MG63 (cell line): ENCODE measurements at regions not wholly inside any gene's neighbourhood (a gene's known extent, or its start where the extent isn't known, plus 50 kb on each side); places are given as distances from the start of the nearest gene placed in this dataset.
"Not testable (repeated sequence)": the region's sequence is repeated elsewhere in the genome, so short reads cannot be mapped to it uniquely, and the experiment has no call there.

Experiments used
- DNase-seq: peaks from one replicate; pipeline ENCODE4 v3.0.0-alpha.2; 2020
- H3K27me3 ChIP-seq: fragments of 250-450 bp; sonication (Bioruptor Pico); 2 replicates; pipeline ENCODE4 v1.5.1; 2020; ENCODE audit warnings: mild to moderate bottlenecking, moderate library complexity
- H3K36me3 ChIP-seq: fragments of 250-450 bp; sonication (Bioruptor Pico); 2 replicates; pipeline ENCODE4 v1.5.1; 2020; ENCODE audit warnings: mild to moderate bottlenecking, moderate library complexity
- H3K4me3 ChIP-seq: fragments of 250-450 bp; sonication (Bioruptor Pico); 2 replicates; pipeline ENCODE4 v1.5.1; 2020; ENCODE audit warnings: mild to moderate bottlenecking, moderate library complexity
- H3K9me3 ChIP-seq: fragments of 250-450 bp; sonication (Bioruptor Pico); 2 replicates; pipeline ENCODE4 v1.5.1; 2020; ENCODE audit warnings: mild to moderate bottlenecking, moderate library complexity

DNA sequence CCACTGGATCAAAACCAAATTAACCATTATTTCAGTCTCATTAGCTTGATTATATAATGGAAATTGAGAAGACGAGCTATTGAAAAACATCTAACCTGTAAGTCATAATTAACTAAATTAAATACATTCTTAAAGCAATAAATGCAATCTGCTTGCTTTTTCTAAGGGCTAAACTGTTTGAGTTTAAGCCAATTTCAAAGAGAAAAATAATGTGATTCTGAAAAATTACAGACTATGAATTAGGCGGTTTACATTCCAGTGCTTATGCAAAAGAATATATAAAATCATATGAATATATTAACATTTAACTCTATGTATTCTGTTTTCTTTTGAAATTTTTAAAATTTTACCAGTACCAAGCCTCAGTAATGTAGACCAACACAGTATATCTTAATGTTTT is 1349.4 kb downstream of the FSCB start:
- Histone ChIP-seq H3K4me3 (no peak overlapping the region), H3K27me3 (no peaks in the 10 kb centered on the region), H3K9me3 (no peaks in the 10 kb centered on the region), H3K36me3 (no peaks in the 10 kb centered on the region)
- DNase-seq = no peak

DNA sequence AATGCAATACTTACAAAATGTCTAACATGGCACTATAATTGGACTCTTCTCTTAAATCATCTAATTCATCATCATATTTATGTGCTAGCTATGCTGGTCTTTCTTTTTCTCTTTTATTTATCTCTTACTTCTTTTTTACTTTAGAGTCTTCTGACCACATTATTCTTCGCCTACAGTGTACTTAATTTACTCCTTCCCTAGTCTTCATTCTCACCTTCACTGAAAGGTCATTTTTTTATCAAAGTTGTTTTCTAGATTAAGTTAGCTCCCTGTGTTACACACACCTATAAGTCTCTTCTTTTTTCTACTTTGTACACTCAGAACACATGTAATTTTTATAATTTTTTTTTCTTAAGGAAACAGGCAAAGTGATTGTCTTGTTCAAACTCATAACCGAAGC is 1351.2 kb downstream of the FSCB start:
- H3K9me3 ChIP-seq = no peaks in the 10 kb centered on the region
- H3K36me3 ChIP-seq = no peaks in the 10 kb centered on the region
- no peaks in the 10 kb centered on the region for H3K27me3 ChIP-seq
- H3K4me3 ChIP-seq = no peak overlapping the region
- DNase-seq = no peak

GRCh38 chr14:43155258-43155657 is 1351.8 kb downstream of the FSCB start:
- Histone ChIP-seq H3K9me3 (no peaks in the 10 kb centered on the region), H3K36me3 (no peaks in the 10 kb centered on the region), H3K27me3 (no peaks in the 10 kb centered on the region), H3K4me3 (no peak overlapping the region)
- DNase-seq = no peak

GRCh38 chr14:43147485-43147884 is 1359.6 kb downstream of the FSCB start:
- Histone ChIP-seq H3K36me3 (no peaks in the 10 kb centered on the region), H3K4me3 (no peak overlapping the region), H3K27me3 (no peaks in the 10 kb centered on the region), H3K9me3 (no peaks in the 10 kb centered on the region)
- no peak for DNase-seq

GRCh38 chr14:43145361-43145760 is 1361.7 kb downstream of the FSCB start:
- Histone ChIP-seq H3K9me3 (no peaks in the 10 kb centered on the region), H3K36me3 (no peaks in the 10 kb centered on the region), H3K4me3 (no peak overlapping the region), H3K27me3 (no peaks in the 10 kb centered on the region)
- no peak for DNase-seq

DNA sequence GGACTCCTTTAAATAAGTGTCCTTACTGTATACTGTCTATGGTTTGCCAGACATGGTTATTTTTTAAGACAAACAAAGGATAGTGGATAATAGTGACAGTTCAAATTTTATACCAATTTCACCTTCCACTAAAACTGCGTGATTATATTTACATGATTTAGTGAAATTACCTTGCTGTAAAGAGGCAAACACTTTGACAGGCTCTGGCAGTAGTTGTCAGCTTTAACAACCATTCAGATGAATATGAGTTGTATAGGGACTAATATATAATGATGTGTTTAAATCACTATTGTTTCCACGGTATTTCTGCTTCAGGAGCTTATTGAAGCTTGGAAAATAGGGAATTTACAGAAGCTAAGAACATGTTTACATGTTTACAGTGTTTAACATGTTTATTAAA is 1364.0 kb downstream of the FSCB start:
- DNase-seq = no peak
- Histone ChIP-seq H3K27me3 (no peaks in the 10 kb centered on the region), H3K36me3 (no peaks in the 10 kb centered on the region), H3K9me3 (no peaks in the 10 kb centered on the region), H3K4me3 (no peak overlapping the region)

DNA sequence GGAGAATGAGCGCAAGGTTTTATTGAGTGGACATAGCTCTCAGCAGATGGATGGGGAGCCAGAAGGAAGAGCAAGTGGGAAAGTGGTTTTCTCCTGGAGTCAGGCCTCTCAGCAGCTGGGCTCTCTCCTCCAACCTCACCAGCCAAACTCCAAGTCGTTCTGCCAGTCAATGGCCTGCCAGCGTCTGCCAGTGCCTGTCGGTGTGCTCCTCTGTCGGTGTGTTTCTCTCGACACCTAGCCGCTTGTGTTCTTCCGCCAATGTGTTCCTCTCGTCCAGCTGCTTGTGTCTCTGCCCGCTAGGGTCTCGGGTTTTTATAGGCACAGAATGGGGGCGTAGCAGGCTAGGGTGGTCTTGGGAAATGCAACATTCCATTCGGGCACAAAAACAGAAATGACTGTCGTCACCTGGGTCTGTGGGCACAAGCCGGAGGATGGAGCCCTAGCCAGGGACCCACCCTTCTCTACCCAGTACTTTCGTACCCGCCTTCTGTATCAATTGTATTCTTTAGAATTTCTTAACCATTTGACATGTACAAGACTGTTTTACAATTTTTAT is 1365.4 kb downstream of the FSCB start:
- Histone ChIP-seq H3K4me3 (no peak overlapping the region), H3K36me3 (no peaks in the 10 kb centered on the region), H3K27me3 (no peaks in the 10 kb centered on the region), H3K9me3 (no peaks in the 10 kb centered on the region)
- no peak for DNase-seq

DNA sequence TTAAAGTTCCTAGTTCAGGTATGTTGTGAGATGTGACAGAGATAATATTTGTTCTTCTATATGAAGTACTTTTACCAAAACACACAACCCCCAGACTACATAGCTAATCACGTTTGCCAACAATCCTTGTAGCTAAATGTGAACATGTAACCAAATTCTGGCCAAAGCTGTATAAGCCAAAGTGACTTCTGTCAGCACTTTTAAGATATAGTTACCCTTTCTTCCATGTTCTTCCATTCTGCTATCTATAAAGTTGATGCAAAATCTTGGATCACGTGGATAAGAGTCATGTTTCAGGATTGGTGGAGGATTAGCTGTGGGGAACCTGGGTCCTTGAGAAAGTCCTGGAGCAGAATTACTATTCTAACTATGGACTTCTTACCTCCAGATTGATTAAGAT is 1366.6 kb downstream of the FSCB start:
- Histone ChIP-seq H3K27me3 (no peaks in the 10 kb centered on the region), H3K36me3 (no peaks in the 10 kb centered on the region), H3K9me3 (no peaks in the 10 kb centered on the region), H3K4me3 (no peak overlapping the region)
- no peak for DNase-seq

DNA sequence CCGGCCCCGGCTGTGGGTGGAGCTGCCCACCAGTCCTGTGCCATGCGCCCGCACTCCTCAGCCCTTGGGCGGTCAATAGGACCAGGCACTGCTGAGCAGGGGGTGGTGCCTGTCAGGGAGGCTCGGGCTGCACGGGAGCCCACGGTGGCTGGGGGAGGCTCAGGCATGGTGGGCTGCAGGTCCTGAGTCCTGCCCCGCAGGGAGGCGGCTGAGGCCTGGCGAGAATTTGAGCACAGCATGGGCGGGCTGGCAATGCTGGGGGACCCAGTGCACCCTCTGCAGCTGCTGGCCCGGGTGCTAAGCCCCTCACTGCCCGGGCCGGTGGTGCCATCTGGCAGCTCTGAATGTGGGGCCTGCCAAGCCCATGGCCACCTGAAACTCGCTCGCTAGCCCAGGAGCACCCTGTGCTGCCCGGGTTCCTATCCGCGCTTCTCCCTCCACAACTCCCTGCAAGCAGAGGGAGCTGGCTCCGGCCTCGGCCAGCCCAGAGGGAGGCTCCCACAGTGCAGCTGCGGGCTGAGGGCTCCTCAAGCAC is 1371.1 kb downstream of the FSCB start:
- H3K27me3 ChIP-seq = no peaks in the 10 kb centered on the region
- no peaks in the 10 kb centered on the region for H3K9me3 ChIP-seq
- no peak overlapping the region for H3K4me3 ChIP-seq
- H3K36me3 ChIP-seq = no peaks in the 10 kb centered on the region
- DNase-seq = no peak

- no peaks in the 10 kb centered on the region for H3K27me3 ChIP-seq
- H3K9me3 ChIP-seq = no peaks in the 10 kb centered on the region
- no peaks in the 10 kb centered on the region for H3K36me3 ChIP-seq
- no peak overlapping the region for H3K4me3 ChIP-seq
- no peak for DNase-seq
Observed at GRCh38 chr14:43132441-43132840, 1374.6 kb downstream of the FSCB start.

DNA sequence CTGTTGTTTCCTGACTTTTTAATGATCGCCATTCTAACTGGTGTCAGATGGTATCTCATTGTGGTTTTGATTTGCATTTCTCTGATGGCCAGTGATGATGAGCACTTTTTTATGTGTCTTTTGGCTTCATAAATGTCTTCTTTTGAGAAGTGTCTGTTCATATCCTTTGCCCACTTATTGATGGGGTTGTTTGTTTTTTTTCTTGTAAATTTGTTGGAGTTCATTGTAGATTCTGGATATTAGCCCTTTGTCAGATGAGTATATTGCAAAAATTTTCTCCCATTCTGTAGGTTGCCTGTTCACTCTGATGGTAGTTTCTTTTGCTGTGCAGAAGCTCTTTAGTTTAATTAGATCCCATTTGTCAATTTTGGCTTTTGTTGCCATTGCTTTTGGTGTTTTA is 1378.7 kb downstream of the FSCB start:
- H3K27me3 ChIP-seq, H3K36me3 ChIP-seq, H3K4me3 ChIP-seq, DNase-seq, H3K9me3 ChIP-seq: not testable (repeated sequence)

DNA sequence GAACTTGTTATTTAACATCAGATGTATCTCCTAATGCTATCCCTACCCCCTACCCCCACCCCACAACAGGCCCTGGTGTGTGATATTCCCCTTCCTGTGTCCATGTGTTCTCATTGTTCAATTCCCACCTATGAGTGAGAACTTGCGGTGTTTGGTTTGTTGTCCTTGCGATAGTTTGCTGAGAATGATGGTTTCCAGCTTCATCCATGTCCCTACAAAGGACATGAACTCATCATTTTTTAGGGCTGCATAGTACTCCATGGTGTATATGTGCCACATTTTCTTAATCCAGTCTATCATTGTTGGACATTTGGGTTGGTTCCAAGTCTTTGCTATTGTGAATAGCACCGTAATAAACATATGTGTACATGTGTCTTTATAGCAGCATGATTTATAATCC is 1379.2 kb downstream of the FSCB start:
- H3K27me3 ChIP-seq = not testable (repeated sequence)

DNA sequence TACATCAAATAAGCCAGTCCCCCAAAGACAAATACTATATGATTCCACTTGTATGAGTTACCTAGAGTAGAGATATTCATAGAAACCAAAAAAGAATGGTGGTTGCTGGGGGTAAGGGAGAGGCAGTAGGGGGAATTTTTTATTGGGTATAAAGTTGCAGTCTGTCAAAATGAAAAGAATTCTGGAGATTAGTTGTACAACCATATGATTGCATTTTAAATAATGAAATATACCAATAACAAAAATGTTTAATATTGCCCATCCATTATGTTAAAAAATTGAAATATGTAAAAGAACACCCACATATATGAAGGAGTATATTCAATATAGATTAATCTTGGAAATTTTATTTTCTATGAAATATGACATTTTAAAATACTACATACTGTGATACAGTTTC is 1383.5 kb downstream of the FSCB start:
- Histone ChIP-seq H3K4me3 (no peak overlapping the region), H3K36me3 (no peaks in the 10 kb centered on the region), H3K27me3 (no peaks in the 10 kb centered on the region), H3K9me3 (no peaks in the 10 kb centered on the region)
- DNase-seq = no peak

More for the DNA sequence above, 1379.2 kb downstream of the FSCB start:
- DNase-seq, H3K4me3 ChIP-seq, H3K9me3 ChIP-seq, H3K36me3 ChIP-seq: not testable (repeated sequence)

DNA sequence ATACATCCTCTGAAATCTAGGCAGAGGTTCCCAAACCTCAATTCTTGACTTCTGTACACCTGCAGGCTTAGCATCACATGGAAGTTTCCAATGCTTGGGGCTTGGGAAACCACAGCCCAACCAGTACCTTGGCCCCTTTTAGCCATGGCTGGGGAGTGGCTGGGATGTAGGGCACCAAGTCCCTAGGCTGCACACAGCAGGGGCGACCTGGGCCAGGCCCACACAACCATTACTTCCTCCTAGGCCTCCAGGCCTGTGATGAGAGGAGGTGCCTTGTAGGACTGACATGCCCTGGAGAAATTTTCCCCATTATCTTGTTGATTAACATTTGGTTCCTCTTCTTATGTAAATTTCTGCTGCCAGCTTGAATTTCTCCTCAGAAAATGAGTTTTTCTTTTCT is 1387.4 kb downstream of the FSCB start:
- Histone ChIP-seq H3K27me3 (no peaks in the 10 kb centered on the region), H3K9me3 (no peaks in the 10 kb centered on the region), H3K4me3 (no peak overlapping the region), H3K36me3 (no peaks in the 10 kb centered on the region)
- DNase-seq = no peak

DNA sequence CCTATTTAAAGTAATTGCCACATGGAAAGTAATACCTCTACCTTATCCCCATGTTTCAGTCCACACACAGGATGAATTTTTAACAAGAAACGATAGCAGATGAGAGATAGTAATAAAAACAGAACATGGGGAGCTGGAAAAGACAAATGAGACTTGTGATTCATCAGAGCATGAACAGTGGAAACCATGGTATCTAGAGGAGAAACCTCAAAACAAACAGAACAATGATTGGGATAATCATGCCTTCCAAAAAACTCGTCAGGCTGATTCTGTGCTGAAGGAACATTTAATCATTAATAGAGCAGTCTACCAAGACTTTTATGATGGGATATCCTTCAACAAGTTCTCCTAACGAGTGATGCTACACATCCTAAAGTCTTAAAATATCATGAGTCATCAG is 1390.7 kb downstream of the FSCB start:
- H3K27me3 ChIP-seq = no peaks in the 10 kb centered on the region
- H3K36me3 ChIP-seq = no peaks in the 10 kb centered on the region
- H3K4me3 ChIP-seq = no peak overlapping the region
- DNase-seq = no peak
- H3K9me3 ChIP-seq = no peaks in the 10 kb centered on the region

GRCh38 chr14:43105305-43105704 is 1401.8 kb downstream of the FSCB start:
- DNase-seq = no peak
- H3K36me3 ChIP-seq = no peaks in the 10 kb centered on the region

DNA sequence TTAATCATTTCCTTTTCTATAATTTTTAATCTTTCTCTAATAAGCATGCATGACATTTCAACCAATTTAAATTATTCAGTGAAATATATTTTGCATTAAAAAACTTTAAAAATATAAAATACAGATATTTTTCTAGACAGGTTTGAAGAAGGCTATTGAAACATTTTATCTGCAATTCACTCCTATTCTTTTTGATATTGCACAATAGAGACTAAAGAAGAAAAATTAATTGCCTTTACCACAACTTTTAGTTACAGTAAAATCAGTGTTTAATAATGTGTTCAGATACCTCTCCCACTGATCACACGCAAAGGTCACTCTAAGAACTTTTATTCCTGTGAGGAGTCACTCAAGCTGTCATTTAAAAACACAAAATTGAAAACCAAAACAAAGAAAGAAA is 1416.7 kb downstream of the FSCB start:
- Histone ChIP-seq H3K9me3 (no peaks in the 10 kb centered on the region), H3K4me3 (no peak overlapping the region), H3K27me3 (no peaks in the 10 kb centered on the region), H3K36me3 (no peaks in the 10 kb centered on the region)
- DNase-seq = no peak

More at GRCh38 chr14:43105305-43105704, 1401.8 kb downstream of the FSCB start:
- Histone ChIP-seq H3K4me3 (no peak overlapping the region), H3K27me3 (no peaks in the 10 kb centered on the region), H3K9me3 (no peaks in the 10 kb centered on the region)

GRCh38 chr14:43087666-43088065 is 1419.4 kb downstream of the FSCB start:
- no peak for DNase-seq
- H3K9me3 ChIP-seq = no peaks in the 10 kb centered on the region
- H3K36me3 ChIP-seq = no peaks in the 10 kb centered on the region
- H3K27me3 ChIP-seq = no peaks in the 10 kb centered on the region
- no peak overlapping the region for H3K4me3 ChIP-seq

GRCh38 chr14:43085819-43086218 is 1421.3 kb downstream of the FSCB start:
- no peaks in the 10 kb centered on the region for H3K9me3 ChIP-seq
- no peak for DNase-seq
- no peaks in the 10 kb centered on the region for H3K36me3 ChIP-seq
- H3K4me3 ChIP-seq = no peak overlapping the region
- H3K27me3 ChIP-seq = no peaks in the 10 kb centered on the region
